ENCODE measurements at regions not wholly inside any gene's neighbourhood (a gene's known extent, or its start where the extent isn't known, plus 50 kb on each side); places are given as distances from the start of the nearest gene placed in this dataset.

DNA sequence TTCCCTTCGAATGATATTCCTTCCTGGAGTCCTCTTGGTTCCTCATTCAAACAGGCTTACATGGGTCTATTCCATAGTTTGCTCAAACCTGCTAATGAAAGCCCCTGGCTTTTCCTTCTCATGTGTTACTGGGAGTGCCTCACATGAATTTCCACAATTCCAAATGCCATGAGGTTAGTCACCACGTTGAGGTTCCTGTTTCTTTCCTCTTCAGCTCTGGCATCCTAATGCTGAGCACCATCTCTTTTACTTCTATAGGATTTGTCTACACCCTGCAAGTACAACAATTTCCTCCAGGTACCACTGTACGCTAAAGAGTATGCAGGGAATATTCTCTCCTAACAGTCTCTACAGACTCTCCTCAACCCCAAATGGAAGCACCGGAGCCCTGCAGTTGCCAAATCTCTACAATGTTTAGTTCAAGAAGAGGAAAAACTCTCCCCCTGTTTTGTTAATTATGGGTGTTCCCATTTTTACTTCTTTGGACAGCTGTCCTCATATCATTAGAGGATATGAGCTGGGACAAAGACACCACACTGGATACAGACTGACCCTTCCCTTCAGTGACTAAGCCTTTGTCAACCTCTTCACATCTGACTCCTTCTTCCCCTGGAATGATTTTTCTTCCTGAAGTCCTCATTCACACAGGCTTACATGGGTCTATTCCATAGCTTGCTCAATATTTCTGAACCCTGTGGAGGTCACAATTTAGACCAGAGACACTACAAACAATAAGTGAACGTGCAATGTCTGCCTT lies 145.8 kb upstream of the BET1 start:
- TF ChIP-seq ISL1 (CRISPR knock-in tag; IDR thresholded peaks at IDR 0.05) (no peak), CSDC2 (CRISPR knock-in tag; IDR thresholded peaks at IDR 0.05) (no peak), PATZ1 (CRISPR knock-in tag; IDR thresholded peaks at IDR 0.05; ENCODE audit: borderline replicate concordance) (no peak), ARNTL (CRISPR knock-in tag; IDR thresholded peaks at IDR 0.05; ENCODE audit: borderline replicate concordance, low read depth) (no peak), ZNF8 (CRISPR knock-in tag; IDR thresholded peaks at IDR 0.05) (no peak), ZFP3 (CRISPR knock-in tag; IDR thresholded peaks at IDR 0.05) (no peak), GLIS3 (CRISPR knock-in tag; IDR thresholded peaks at IDR 0.05) (no peak), ZNF70 (CRISPR knock-in tag; IDR thresholded peaks at IDR 0.05) (no peak), BACH2 (CRISPR knock-in tag; IDR thresholded peaks at IDR 0.05; ENCODE audit: borderline replicate concordance) (no peak)
- ATAC-seq, result no peak

GRCh38 chr7:94154182-94154581 lies 150.0 kb upstream of the BET1 start:
- no peak for ATAC-seq

More at GRCh38 chr7:94154182-94154581, 150.0 kb upstream of the BET1 start:
- TF ChIP-seq CREB5 (CRISPR knock-in tag; IDR thresholded peaks at IDR 0.05; ENCODE audit: low read depth) (no peak), GLIS3 (CRISPR knock-in tag; IDR thresholded peaks at IDR 0.05) (no peak), TSHZ2 (CRISPR knock-in tag; IDR thresholded peaks at IDR 0.05) (no peak), TOX (CRISPR knock-in tag; IDR thresholded peaks at IDR 0.05; ENCODE audit: borderline replicate concordance) (no peak), ZNF8 (CRISPR knock-in tag; IDR thresholded peaks at IDR 0.05) (no peak), ZNF70 (CRISPR knock-in tag; IDR thresholded peaks at IDR 0.05) (no peak), CSDC2 (CRISPR knock-in tag; IDR thresholded peaks at IDR 0.05) (no peak), POU6F1 (CRISPR knock-in tag; IDR thresholded peaks at IDR 0.05; ENCODE audit: borderline replicate concordance, low read depth) (no peak)
- TF ChIP-seq, protein P1, sequence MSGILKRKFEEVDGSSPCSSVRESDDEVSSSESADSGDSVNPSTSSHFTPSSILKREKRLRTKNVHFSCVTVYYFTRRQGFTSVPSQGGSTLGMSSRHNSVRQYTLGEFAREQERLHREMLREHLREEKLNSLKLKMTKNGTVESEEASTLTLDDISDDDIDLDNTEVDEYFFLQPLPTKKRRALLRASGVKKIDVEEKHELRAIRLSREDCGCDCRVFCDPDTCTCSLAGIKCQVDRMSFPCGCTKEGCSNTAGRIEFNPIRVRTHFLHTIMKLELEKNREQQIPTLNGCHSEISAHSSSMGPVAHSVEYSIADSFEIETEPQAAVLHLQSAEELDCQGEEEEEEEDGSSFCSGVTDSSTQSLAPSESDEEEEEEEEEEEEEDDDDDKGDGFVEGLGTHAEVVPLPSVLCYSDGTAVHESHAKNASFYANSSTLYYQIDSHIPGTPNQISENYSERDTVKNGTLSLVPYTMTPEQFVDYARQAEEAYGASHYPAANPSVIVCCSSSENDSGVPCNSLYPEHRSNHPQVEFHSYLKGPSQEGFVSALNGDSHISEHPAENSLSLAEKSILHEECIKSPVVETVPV (CRISPR knock-in tag; IDR thresholded peaks at IDR 0.05), result no peak

All from SK-N-SH treated with all-trans-retinoic acid at 6 μM for 48 hours (cell line).